ENCODE measurements at regions not wholly inside any gene's neighbourhood (a gene's known extent, or its start where the extent isn't known, plus 50 kb on each side); places are given as distances from the start of the nearest gene placed in this dataset.

DNA sequence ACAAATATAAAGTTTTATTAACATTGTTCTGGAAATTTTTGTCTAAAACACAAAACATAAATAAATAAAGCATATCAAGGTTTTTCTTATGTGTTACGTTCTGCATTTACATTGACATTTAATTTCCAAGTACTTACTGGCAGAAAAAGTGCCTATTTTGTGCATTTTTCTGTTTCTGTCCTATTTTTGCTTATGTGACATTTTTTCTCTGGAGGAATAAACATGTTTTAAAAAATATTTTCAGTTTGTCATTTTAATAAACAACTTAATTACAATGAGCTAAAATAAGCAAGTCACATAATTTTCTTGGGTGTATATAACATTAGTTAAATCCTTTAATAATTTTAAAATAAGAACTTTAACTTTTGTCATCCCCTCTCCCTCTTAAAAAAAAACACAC, 94.4 kb upstream of the HS3ST5 start:
- Histone ChIP-seq H3K27ac (ENCODE audit: low read depth, low read length, severe bottlenecking) (no peak overlapping the region), H3K9me3 (ENCODE audit: control insufficient read depth, low read length) (no peaks in the 10 kb centered on the region), H3K36me3 (ENCODE audit: control insufficient read depth, insufficient read depth, low read length) (no peaks in the 10 kb centered on the region), H3K4me1 (ENCODE audit: control insufficient read depth, insufficient read depth, low read length, poor library complexity, severe bottlenecking) (no peaks in the 10 kb centered on the region), H3K4me3 (ENCODE audit: extremely low read depth, insufficient read depth, low read length, poor library complexity, severe bottlenecking) (no peak overlapping the region)
- WGBS, 2 experiments (ENCODE audit: insufficient coverage in 2 of 2), result no CpG with 5 or more reads among the region's 1 CpG

DNA sequence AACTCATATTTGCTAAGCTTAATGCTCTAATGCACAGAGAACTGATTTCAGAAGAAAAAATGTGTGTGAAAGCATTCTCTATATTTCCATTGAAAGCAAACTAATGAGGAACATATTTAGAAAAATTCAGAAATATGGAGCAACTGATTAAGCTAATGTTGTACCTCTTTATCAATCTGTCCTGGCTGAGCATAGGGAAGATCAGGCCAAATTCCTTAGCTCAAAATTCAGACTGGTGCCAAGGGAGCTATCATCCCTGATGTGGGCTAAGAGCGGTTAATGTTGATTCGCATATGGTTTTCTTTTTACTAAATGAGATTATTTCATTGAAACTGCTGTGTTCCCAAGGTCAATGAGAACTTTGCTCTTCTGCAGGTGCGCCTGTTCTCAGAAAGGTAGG, 93.9 kb upstream of the HS3ST5 start:
- Histone ChIP-seq H3K4me3 (ENCODE audit: extremely low read depth, insufficient read depth, low read length, poor library complexity, severe bottlenecking) (no peak overlapping the region), H3K36me3 (ENCODE audit: control insufficient read depth, insufficient read depth, low read length) (no peaks in the 10 kb centered on the region), H3K9me3 (ENCODE audit: control insufficient read depth, low read length) (no peaks in the 10 kb centered on the region), H3K27ac (ENCODE audit: low read depth, low read length, severe bottlenecking) (no peak overlapping the region), H3K4me1 (ENCODE audit: control insufficient read depth, insufficient read depth, low read length, poor library complexity, severe bottlenecking) (no peaks in the 10 kb centered on the region)
- 90% methylated on average over 3 of the region's 3 CpGs; no CpG with 5 or more reads in 1 of the 2 experiments for WGBS, 2 experiments (ENCODE audit: insufficient coverage in 2 of 2)

DNA sequence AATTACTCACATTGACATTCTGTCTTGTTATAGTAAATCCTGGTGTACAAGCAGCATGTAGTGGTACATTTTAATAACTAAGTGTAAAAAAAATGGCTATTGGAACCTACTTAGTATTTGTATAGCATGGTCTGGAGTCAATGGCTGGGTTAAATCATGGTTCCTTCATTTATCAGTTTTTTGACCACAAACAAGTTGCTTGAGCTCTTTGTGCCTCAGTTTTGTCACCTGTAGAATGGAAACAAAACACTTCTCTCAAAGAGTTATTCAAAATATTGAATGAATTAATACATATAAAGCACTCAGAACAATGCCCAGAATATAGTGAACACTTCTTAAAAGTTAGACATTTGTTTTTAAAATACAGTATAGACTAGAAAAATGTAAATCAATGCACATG, 93.2 kb upstream of the HS3ST5 start:
- Histone ChIP-seq H3K27ac (ENCODE audit: low read depth, low read length, severe bottlenecking) (no peak overlapping the region), H3K4me1 (ENCODE audit: control insufficient read depth, insufficient read depth, low read length, poor library complexity, severe bottlenecking) (no peaks in the 10 kb centered on the region), H3K4me3 (ENCODE audit: extremely low read depth, insufficient read depth, low read length, poor library complexity, severe bottlenecking) (no peak overlapping the region), H3K9me3 (ENCODE audit: control insufficient read depth, low read length) (no peaks in the 10 kb centered on the region), H3K36me3 (ENCODE audit: control insufficient read depth, insufficient read depth, low read length) (no peaks in the 10 kb centered on the region)

DNA sequence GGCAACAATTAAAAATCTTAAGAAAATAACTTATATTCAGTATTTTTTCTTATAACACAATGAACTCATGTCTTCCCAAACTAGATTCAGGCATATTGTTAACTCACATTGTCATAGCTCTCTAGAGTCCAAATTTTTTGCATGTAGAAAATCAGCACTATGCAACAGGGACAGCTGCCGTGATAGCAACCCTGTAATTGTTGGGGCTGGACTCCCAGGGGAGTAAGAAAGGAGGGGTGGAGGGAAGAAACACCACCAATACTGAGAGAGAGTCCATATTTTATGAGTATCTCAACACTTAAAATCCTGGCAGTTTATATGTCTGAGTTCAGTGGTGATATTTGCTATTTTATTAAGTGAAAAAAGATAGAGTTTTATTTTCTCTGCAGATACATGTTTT, 89.6 kb upstream of the HS3ST5 start:
- Histone ChIP-seq H3K4me3 (ENCODE audit: extremely low read depth, insufficient read depth, low read length, poor library complexity, severe bottlenecking) (no peak overlapping the region), H3K4me1 (ENCODE audit: control insufficient read depth, insufficient read depth, low read length, poor library complexity, severe bottlenecking) (no peaks in the 10 kb centered on the region), H3K36me3 (ENCODE audit: control insufficient read depth, insufficient read depth, low read length) (no peaks in the 10 kb centered on the region), H3K9me3 (ENCODE audit: control insufficient read depth, low read length) (no peaks in the 10 kb centered on the region), H3K27ac (ENCODE audit: low read depth, low read length, severe bottlenecking) (no peak overlapping the region)
- WGBS, 2 experiments (ENCODE audit: insufficient coverage in 2 of 2), result no CpG with 5 or more reads among the region's 1 CpG

DNA sequence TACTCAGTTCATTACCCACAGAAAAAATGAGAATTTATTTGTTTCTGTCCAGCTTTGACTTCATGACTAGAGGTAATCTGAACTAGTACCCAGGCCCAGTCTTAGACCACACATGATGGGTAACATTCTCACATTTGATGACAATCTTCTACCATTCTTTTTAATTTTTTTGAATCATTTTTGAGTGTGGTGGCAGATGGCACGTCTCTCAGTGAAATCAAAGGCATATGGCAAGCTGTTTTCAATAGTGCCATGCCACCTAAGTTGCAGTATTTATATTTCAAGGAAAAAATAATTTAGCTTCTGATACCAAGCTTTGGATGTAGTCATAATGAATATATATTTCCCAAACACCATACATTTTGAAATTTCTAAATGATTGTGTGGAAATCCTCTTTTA, 88.8 kb upstream of the HS3ST5 start:
- no CpG with 5 or more reads among the region's 1 CpG for WGBS, 2 experiments (ENCODE audit: insufficient coverage in 2 of 2)
- Histone ChIP-seq H3K4me3 (ENCODE audit: extremely low read depth, insufficient read depth, low read length, poor library complexity, severe bottlenecking) (no peak overlapping the region), H3K27ac (ENCODE audit: low read depth, low read length, severe bottlenecking) (no peak overlapping the region), H3K36me3 (ENCODE audit: control insufficient read depth, insufficient read depth, low read length) (no peaks in the 10 kb centered on the region), H3K4me1 (ENCODE audit: control insufficient read depth, insufficient read depth, low read length, poor library complexity, severe bottlenecking) (no peaks in the 10 kb centered on the region), H3K9me3 (ENCODE audit: control insufficient read depth, low read length) (no peaks in the 10 kb centered on the region)

DNA sequence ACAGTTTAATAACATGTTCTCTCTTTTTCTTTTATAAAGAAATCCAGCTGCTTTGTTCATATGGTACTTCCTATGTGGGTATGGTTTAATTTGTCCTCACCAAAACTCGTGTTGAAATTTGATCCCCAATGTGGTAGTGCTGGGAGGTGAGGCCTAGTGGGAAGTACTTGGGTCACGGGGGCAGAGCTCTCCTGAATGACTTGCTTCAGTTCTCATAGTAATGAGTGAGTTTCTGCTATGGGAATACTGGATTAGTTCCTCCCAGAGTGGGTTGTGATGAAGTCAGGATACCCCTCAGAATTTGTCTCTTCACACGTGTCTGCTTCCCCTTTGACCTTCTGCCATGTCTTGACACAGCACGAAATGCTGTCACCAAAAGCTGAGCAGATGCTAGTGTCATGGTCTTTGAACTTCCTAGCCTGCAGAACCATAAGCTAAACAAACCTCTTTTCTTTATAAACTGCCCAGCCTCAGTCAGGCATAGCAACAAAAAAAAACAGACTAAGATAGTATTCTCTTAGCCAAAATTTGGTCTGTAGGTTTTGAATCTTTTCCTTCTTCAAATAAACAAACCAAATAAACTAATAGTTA, 87.8 kb upstream of the HS3ST5 start:
- whole genome bisulfite sequencing, 2 experiments (ENCODE audit: insufficient coverage in 2 of 2), result 0 to 45% methylated on average over 2 of the region's 4 CpGs
- H3K27ac ChIP-seq (ENCODE audit: low read depth, low read length, severe bottlenecking), result no peak overlapping the region
- no peak overlapping the region for H3K4me3 ChIP-seq (ENCODE audit: extremely low read depth, insufficient read depth, low read length, poor library complexity, severe bottlenecking)
- H3K36me3 ChIP-seq (ENCODE audit: control insufficient read depth, insufficient read depth, low read length), result no peaks in the 10 kb centered on the region
- no peaks in the 10 kb centered on the region for H3K9me3 ChIP-seq (ENCODE audit: control insufficient read depth, low read length)
- no peaks in the 10 kb centered on the region for H3K4me1 ChIP-seq (ENCODE audit: control insufficient read depth, insufficient read depth, low read length, poor library complexity, severe bottlenecking)

DNA sequence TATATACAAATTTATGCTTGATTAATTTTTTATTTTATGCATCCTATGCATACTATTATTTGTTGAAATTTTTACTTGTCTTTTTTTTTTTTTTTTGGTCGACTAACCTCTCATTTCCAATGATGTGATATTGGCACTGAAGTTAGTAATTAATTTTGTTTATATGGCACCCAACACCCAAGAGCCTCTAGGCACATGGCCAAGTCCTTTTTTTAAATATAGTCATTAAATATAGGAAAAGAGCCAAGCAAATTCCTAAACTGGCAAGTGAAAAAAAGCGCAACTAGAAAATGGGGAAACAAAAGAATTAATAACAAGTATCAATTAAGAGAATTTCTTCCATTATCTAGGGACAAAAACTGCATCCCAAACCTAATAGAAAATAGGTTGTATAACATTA, 85.5 kb upstream of the HS3ST5 start:
- Histone ChIP-seq H3K27ac (ENCODE audit: low read depth, low read length, severe bottlenecking) (no peak overlapping the region), H3K4me1 (ENCODE audit: control insufficient read depth, insufficient read depth, low read length, poor library complexity, severe bottlenecking) (no peaks in the 10 kb centered on the region), H3K36me3 (ENCODE audit: control insufficient read depth, insufficient read depth, low read length) (no peaks in the 10 kb centered on the region), H3K9me3 (ENCODE audit: control insufficient read depth, low read length) (no peaks in the 10 kb centered on the region), H3K4me3 (ENCODE audit: extremely low read depth, insufficient read depth, low read length, poor library complexity, severe bottlenecking) (no peak overlapping the region)
- no CpG with 5 or more reads among the region's 2 CpGs for WGBS, 2 experiments (ENCODE audit: insufficient coverage in 2 of 2)

DNA sequence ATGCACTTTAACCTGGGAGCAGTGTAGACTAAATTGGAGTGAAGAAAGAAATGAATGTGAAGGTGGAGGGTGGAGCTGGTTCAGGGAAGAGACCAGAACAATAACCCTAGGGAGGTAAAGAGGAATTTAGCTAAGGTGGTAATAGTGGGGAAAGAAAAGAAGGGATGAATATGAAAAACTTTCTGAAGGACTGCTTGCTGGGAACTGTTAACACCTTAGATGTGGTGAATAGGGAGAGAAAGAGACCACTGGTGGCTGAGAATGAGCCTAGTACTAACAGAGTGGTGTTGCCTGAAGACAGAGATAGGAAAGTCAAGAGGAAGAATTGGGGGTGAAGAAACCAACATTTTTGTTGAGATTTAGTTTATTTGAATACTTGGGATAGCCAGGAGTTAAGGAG, 78.4 kb upstream of the HS3ST5 start:
- Histone ChIP-seq H3K27ac (ENCODE audit: low read depth, low read length, severe bottlenecking) (no peak overlapping the region), H3K4me1 (ENCODE audit: control insufficient read depth, insufficient read depth, low read length, poor library complexity, severe bottlenecking) (peaks cover 7% of the 10 kb centered on the region), H3K4me3 (ENCODE audit: extremely low read depth, insufficient read depth, low read length, poor library complexity, severe bottlenecking) (no peak overlapping the region), H3K9me3 (ENCODE audit: control insufficient read depth, low read length) (no peaks in the 10 kb centered on the region), H3K36me3 (ENCODE audit: control insufficient read depth, insufficient read depth, low read length) (no peaks in the 10 kb centered on the region)

DNA sequence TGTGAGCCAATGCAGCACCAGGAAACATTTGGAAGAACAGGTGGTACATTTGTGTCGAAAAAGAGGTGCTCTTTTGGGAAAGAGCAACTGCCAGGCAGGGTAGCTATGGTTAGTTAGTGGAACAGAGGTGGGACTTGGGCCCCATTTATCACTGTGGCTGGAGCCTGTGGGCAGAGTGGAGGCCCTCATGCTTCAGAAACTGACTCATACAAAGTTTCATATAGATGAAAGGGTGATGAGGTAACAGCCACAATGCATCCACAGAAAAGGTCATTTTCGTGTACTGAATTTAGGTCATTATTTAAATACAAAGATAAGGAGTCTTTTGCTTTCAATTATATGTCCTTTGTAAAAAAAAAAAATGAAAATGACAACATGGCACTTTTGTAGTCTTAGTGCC, 76.4 kb upstream of the HS3ST5 start:
- Histone ChIP-seq H3K36me3 (ENCODE audit: control insufficient read depth, insufficient read depth, low read length) (no peaks in the 10 kb centered on the region), H3K9me3 (ENCODE audit: control insufficient read depth, low read length) (no peaks in the 10 kb centered on the region), H3K4me1 (ENCODE audit: control insufficient read depth, insufficient read depth, low read length, poor library complexity, severe bottlenecking) (peaks cover 7% of the 10 kb centered on the region), H3K27ac (ENCODE audit: low read depth, low read length, severe bottlenecking) (no peak overlapping the region), H3K4me3 (ENCODE audit: extremely low read depth, insufficient read depth, low read length, poor library complexity, severe bottlenecking) (no peak overlapping the region)
- 67 to 78% methylated on average over 1 of the region's 2 CpGs for WGBS, 2 experiments (ENCODE audit: insufficient coverage in 2 of 2)

DNA sequence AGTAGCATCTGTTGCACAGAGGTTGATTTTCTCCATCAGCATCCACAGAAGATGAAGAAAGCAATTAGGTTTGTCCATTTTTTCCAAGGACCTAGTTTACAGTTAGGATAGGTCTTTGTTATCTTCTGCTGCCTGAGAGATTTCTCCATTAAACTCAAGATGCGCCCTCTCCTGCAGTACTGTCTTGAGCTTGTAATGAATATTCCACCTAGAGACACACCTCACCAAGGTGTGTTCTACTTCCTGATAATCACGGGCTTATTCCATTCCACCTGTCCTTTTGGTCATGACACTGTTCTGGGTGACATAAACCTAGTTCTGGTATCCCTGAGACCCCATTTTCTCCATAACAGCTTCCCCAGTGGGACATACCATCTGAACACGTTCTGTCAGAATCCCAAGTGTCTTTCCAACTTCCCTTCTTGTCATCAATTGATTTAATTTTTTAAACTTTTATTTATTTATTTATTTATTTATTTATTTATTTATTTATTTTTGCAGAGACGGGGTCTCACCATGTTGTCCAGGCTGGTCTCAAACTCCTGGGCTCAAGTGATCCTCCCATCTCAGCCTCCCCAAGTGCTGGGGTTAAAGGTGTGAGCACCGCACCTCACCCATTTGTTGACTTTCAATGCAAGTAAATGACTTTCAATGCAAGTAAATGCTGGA, 75.6 kb upstream of the HS3ST5 start:
- Histone ChIP-seq H3K36me3 (ENCODE audit: control insufficient read depth, insufficient read depth, low read length) (no peaks in the 10 kb centered on the region), H3K4me1 (ENCODE audit: control insufficient read depth, insufficient read depth, low read length, poor library complexity, severe bottlenecking) (peaks cover 7% of the 10 kb centered on the region), H3K9me3 (ENCODE audit: control insufficient read depth, low read length) (no peaks in the 10 kb centered on the region), H3K27ac (ENCODE audit: low read depth, low read length, severe bottlenecking) (no peak overlapping the region), H3K4me3 (ENCODE audit: extremely low read depth, insufficient read depth, low read length, poor library complexity, severe bottlenecking) (no peak overlapping the region)
- WGBS, 2 experiments (ENCODE audit: insufficient coverage in 2 of 2), result 94 to 100% methylated on average over 1 of the region's 5 CpGs

DNA sequence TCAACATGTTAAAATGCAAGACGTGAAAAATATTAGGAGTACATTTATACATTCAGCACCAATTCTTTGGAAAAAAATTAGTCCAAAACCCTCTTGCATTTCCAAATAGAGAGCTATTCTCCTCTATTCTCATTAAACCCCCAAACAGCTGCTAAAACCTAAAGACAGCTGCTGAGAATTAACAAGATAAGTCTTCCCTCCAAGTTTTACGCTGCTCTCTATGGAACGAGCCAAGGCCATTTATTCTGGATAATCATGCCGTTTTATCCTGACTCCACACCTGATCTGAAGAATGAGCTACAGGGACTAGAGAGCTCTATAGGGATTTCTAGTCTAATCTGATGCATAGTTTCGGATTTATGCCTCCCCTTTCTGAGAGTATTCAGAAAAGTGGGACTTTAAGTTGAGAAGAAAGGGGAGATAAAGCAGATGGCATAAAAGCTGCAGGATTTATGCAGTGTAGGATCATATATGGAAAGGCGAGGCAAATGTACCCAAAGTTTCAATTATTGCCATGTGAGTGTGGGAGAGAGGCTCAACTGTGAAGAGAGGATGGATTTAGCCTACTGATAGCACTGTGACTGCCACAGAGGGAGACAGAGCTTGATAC, 64.7 kb upstream of the HS3ST5 start:
- whole genome bisulfite sequencing, 2 experiments (ENCODE audit: insufficient coverage in 2 of 2), result 91 to 94% methylated on average over 5 to 6 of the region's 6 CpGs
- Histone ChIP-seq H3K9me3 (ENCODE audit: control insufficient read depth, low read length) (no peaks in the 10 kb centered on the region), H3K4me3 (ENCODE audit: extremely low read depth, insufficient read depth, low read length, poor library complexity, severe bottlenecking) (no peak overlapping the region), H3K27ac (ENCODE audit: low read depth, low read length, severe bottlenecking) (no peak overlapping the region), H3K36me3 (ENCODE audit: control insufficient read depth, insufficient read depth, low read length) (no peaks in the 10 kb centered on the region), H3K4me1 (ENCODE audit: control insufficient read depth, insufficient read depth, low read length, poor library complexity, severe bottlenecking) (peaks cover 5% of the 10 kb centered on the region)

All from mesodermal cell (in vitro differentiated cells).